ENCODE measurements at regions not wholly inside any gene's neighbourhood (a gene's known extent, or its start where the extent isn't known, plus 50 kb on each side); places are given as distances from the start of the nearest gene placed in this dataset.
"Not testable (repeated sequence)": the region's sequence is repeated elsewhere in the genome, so short reads cannot be mapped to it uniquely, and the experiment has no call there.

GRCh38 chr13:88026241-88026640, 355.1 kb downstream of the SLITRK5 start (continued):
- TF ChIP-seq MAX (IDR thresholded peaks at IDR 0.05), result no peak
- TF ChIP-seq CBX3 (IDR thresholded peaks at IDR 0.05; ENCODE audit: low read depth), result no peak

GRCh38 chr13:88031980-88032559, 360.9 kb downstream of the SLITRK5 start:
- Histone ChIP-seq H3K4me2 (ENCODE audit: low read length) (no peak overlapping the region), H2AFZ (ENCODE audit: low read depth, low read length, poor library complexity, severe bottlenecking) (no peak overlapping the region), H3K9ac (ENCODE audit: low read length) (no peak overlapping the region), H3K4me3 (replicated peaks in 1 of 2; ENCODE audit: low read depth in 1 of 2, low read length in 2 of 2) (no peak overlapping the region), H3K9me2 (ENCODE audit: insufficient read depth) (no peaks in the 10 kb centered on the region), H3K4me1 (ENCODE audit: control insufficient read depth in 1 of 2, insufficient read depth in 2 of 2, low read length in 2 of 2) (no peaks in the 10 kb centered on the region), H4K20me1 (ENCODE audit: insufficient read depth) (no peaks in the 10 kb centered on the region), H3K27ac (ENCODE audit: low read depth, low read length) (no peak overlapping the region), H3K79me2 (ENCODE audit: insufficient read depth, low read length) (no peaks in the 10 kb centered on the region), H3K36me3 (ENCODE audit: control insufficient read depth in 1 of 2, insufficient read depth in 2 of 2, low read length in 2 of 2) (no peaks in the 10 kb centered on the region), H3K27me3 (ENCODE audit: insufficient read depth, low read length) (no peaks in the 10 kb centered on the region), H3K9me3 (ENCODE audit: control insufficient read depth in 1 of 2, insufficient read depth in 1 of 2, low read depth in 1 of 2, low read length in 2 of 2) (no peaks in the 10 kb centered on the region)
- BruUV-seq (replicated peaks), result no TSS peak
- ChIA-PET CTCF (no interaction called here), POLR2A (no interaction called here), RAD21 (ENCODE audit: low non-redundant PET in 1 of 2, low total read pairs in 2 of 2, uncharacterized antibody in 2 of 2, unreplicated experiment in 2 of 2) (no interaction called here)
- DNase-seq (ENCODE audit: low read depth, low spot score) (no peak), ATAC-seq (no peak)
- intact Hi-C loops (cut with micrococcal nuclease), result no loop called here
- no peak for TF ChIP-seq REST (IDR thresholded peaks at IDR 0.05; ENCODE audit: low read depth)
- no peak for TF ChIP-seq EZH2 (IDR thresholded peaks at IDR 0.05)
- TF ChIP-seq EGR1 (IDR thresholded peaks at IDR 0.05; ENCODE audit: low read depth), result no peak
- TF ChIP-seq ZBTB33 (IDR thresholded peaks at IDR 0.05; ENCODE audit: extremely low read depth, insufficient replicate concordance, low read length), result no peak
- TF ChIP-seq POLR2A (IDR thresholded peaks at IDR 0.05; ENCODE audit: borderline replicate concordance, extremely low read depth, insufficient read depth, insufficient read length), result no peak

- RAD21 ChIA-PET (ENCODE audit: low non-redundant PET in 1 of 2, low total read pairs in 2 of 2, uncharacterized antibody in 2 of 2, unreplicated experiment in 2 of 2); H3K27ac ChIP-seq (ENCODE audit: low read depth, low read length); H3K4me1 ChIP-seq (ENCODE audit: control insufficient read depth in 1 of 2, insufficient read depth in 2 of 2, low read length in 2 of 2); ATAC-seq; H3K79me2 ChIP-seq (ENCODE audit: insufficient read depth, low read length); POLR2A ChIA-PET; DNase-seq (ENCODE audit: low read depth, low spot score); CTCF ChIA-PET; H4K20me1 ChIP-seq (ENCODE audit: insufficient read depth); H3K36me3 ChIP-seq (ENCODE audit: control insufficient read depth in 1 of 2, insufficient read depth in 2 of 2, low read length in 2 of 2); H3K9ac ChIP-seq (ENCODE audit: low read length); intact Hi-C loops (cut with micrococcal nuclease); H3K9me2 ChIP-seq (ENCODE audit: insufficient read depth); H3K4me2 ChIP-seq (ENCODE audit: low read length); H3K27me3 ChIP-seq (ENCODE audit: insufficient read depth, low read length); H2AFZ ChIP-seq (ENCODE audit: low read depth, low read length, poor library complexity, severe bottlenecking); BruUV-seq (replicated peaks); H3K9me3 ChIP-seq (ENCODE audit: control insufficient read depth in 1 of 2, insufficient read depth in 1 of 2, low read depth in 1 of 2, low read length in 2 of 2); H3K4me3 ChIP-seq (replicated peaks in 1 of 2; ENCODE audit: low read depth in 1 of 2, low read length in 2 of 2): not testable (repeated sequence)
Measured at GRCh38 chr13:88036205-88036604, 365.0 kb downstream of the SLITRK5 start.

Measured in HCT116 (cell line).